ENCODE measurements at regions not wholly inside any gene's neighbourhood (a gene's known extent, or its start where the extent isn't known, plus 50 kb on each side); places are given as distances from the start of the nearest gene placed in this dataset.

DNA sequence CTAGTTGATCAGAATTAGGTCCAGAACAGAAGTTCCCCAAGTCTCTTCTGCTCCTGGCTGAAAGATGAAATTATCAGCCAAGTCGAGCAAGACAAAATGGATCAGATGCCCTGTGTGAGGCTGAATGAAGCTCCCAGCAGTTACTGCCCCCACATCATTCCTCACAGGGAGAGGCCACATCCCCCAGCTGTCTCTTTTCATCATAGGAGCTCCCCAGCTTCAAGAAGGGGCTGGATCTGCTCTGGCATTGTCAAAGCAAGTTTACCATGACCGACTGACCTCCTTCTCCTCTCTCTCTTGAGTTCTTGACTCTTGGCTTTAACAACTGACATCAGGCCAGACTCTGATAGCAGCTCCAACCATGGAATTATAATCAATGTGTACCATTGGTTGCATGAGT lies 133.3 kb upstream of the RAD23B start:
- Histone ChIP-seq H3K14ac (ENCODE audit: low read length) (no peak overlapping the region), H3K4me3 (ENCODE audit: low read depth, low read length) (no peak overlapping the region), H3K4me1 (ENCODE audit: control insufficient read depth in 1 of 2, insufficient read depth in 2 of 2, low read length in 2 of 2) (no peaks in the 10 kb centered on the region), H3K79me1 (ENCODE audit: low read length) (no peaks in the 10 kb centered on the region), H3K79me2 (ENCODE audit: control insufficient read depth, insufficient read depth, low read length, poor library complexity) (no peaks in the 10 kb centered on the region), H3K9ac (ENCODE audit: low read length) (no peak overlapping the region), H3K18ac (ENCODE audit: low read length) (no peak overlapping the region), H3K36me3 (ENCODE audit: control insufficient read depth in 1 of 2, insufficient read depth in 2 of 2, low read length in 2 of 2) (no peaks in the 10 kb centered on the region), H4K91ac (ENCODE audit: low read depth, low read length) (no peak overlapping the region), H3K23ac (ENCODE audit: low read length) (no peak overlapping the region), H3K9me3 (ENCODE audit: insufficient read depth, low read depth, low read length) (no peaks in the 10 kb centered on the region), H4K12ac (ENCODE audit: low read depth, low read length) (no peak overlapping the region), H3K4me2 (ENCODE audit: low read length) (no peak overlapping the region), H4K8ac (ENCODE audit: low read depth, low read length) (no peak overlapping the region), H3K27me3 (ENCODE audit: insufficient read depth, low read length) (no peaks in the 10 kb centered on the region), H2BK12ac (ENCODE audit: low read length) (no peak overlapping the region), H2BK5ac (ENCODE audit: low read depth, low read length, poor library complexity) (no peak overlapping the region), H2AK5ac (ENCODE audit: low read length) (no peak overlapping the region), H3K4ac (ENCODE audit: low read depth, low read length) (no peak overlapping the region), H2BK120ac (ENCODE audit: insufficient read depth, low read length, poor library complexity) (no peak overlapping the region), H3K27ac (ENCODE audit: low read depth, low read length) (no peak overlapping the region), H2AFZ (ENCODE audit: insufficient read depth, low read length, poor library complexity) (no peak overlapping the region)
- no peak for DNase-seq
- WGBS (ENCODE audit: extremely low coverage, insufficient coverage, insufficient read length) = no CpG with 5 or more reads among the region's 2 CpGs

DNA sequence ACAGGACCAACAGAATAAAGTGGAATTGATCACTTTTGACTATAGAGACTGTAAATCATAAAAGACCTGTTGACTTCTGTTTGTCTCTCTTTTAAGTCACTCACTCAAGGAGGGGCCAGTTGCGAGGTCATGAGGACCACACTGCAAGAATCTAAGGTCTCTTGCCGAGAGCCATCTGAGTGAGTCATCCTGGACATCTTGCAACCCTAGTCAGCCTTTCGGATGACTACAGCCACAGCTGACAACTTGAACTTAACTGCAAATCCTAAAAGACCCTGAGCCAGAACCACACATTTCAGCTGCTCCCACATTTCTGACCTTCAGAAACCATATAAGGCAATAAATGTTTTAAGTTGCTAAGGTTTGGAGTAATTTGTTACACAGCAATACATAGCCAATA lies 129.7 kb upstream of the RAD23B start:
- Histone ChIP-seq H4K12ac (ENCODE audit: low read depth, low read length) (no peak overlapping the region), H3K79me2 (ENCODE audit: control insufficient read depth, insufficient read depth, low read length, poor library complexity) (no peaks in the 10 kb centered on the region), H2AK5ac (ENCODE audit: low read length) (no peak overlapping the region), H3K27me3 (ENCODE audit: insufficient read depth, low read length) (no peaks in the 10 kb centered on the region), H2AFZ (ENCODE audit: insufficient read depth, low read length, poor library complexity) (no peak overlapping the region), H3K4me1 (ENCODE audit: control insufficient read depth in 1 of 2, insufficient read depth in 2 of 2, low read length in 2 of 2) (no peaks in the 10 kb centered on the region), H4K8ac (ENCODE audit: low read depth, low read length) (no peak overlapping the region), H3K4me2 (ENCODE audit: low read length) (no peak overlapping the region), H3K18ac (ENCODE audit: low read length) (no peak overlapping the region), H3K36me3 (ENCODE audit: control insufficient read depth in 1 of 2, insufficient read depth in 2 of 2, low read length in 2 of 2) (no peaks in the 10 kb centered on the region), H3K79me1 (ENCODE audit: low read length) (no peaks in the 10 kb centered on the region), H3K9me3 (ENCODE audit: insufficient read depth, low read depth, low read length) (no peaks in the 10 kb centered on the region), H3K9ac (ENCODE audit: low read length) (no peak overlapping the region), H3K14ac (ENCODE audit: low read length) (no peak overlapping the region), H4K91ac (ENCODE audit: low read depth, low read length) (no peak overlapping the region), H3K23ac (ENCODE audit: low read length) (no peak overlapping the region), H2BK12ac (ENCODE audit: low read length) (no peak overlapping the region), H2BK120ac (ENCODE audit: insufficient read depth, low read length, poor library complexity) (no peak overlapping the region), H3K4me3 (ENCODE audit: low read depth, low read length) (no peak overlapping the region), H3K4ac (ENCODE audit: low read depth, low read length) (no peak overlapping the region), H3K27ac (ENCODE audit: low read depth, low read length) (no peak overlapping the region), H2BK5ac (ENCODE audit: low read depth, low read length, poor library complexity) (no peak overlapping the region)
- DNase-seq = peak in 1 of 2 donors; percentile 32
- WGBS (ENCODE audit: extremely low coverage, insufficient coverage, insufficient read length) = no CpG with 5 or more reads among the region's 3 CpGs

DNA sequence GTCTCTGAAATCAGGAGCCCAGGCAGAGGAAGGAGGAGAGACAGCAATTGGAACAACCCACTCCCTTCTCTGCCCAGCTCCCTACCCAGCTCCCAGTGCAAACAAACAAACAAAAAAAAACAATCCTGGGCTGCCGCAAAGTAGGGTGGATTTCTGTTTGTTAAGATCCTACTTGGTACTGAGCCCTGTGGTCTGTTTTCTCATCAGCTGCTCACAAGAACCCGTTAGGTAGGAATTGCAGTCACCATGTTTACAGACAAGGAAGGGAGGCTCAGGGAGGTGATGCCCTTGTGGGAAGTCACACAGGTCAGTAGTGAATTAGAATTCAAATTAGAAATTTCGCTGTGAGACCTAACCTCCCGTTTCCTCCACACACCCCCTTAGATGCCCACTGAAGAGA lies 128.8 kb upstream of the RAD23B start:
- no peak overlapping the region for H2BK5ac ChIP-seq (ENCODE audit: low read depth, low read length, poor library complexity)
- H3K14ac ChIP-seq (ENCODE audit: low read length) = no peak overlapping the region
- H3K4me1 ChIP-seq (ENCODE audit: control insufficient read depth in 1 of 2, insufficient read depth in 2 of 2, low read length in 2 of 2) = no peaks in the 10 kb centered on the region
- no peak overlapping the region for H2AK5ac ChIP-seq (ENCODE audit: low read length)
- no peaks in the 10 kb centered on the region for H3K27me3 ChIP-seq (ENCODE audit: insufficient read depth, low read length)
- H3K9me3 ChIP-seq (ENCODE audit: insufficient read depth, low read depth, low read length) = no peaks in the 10 kb centered on the region
- H2BK120ac ChIP-seq (ENCODE audit: insufficient read depth, low read length, poor library complexity) = no peak overlapping the region
- no peak overlapping the region for H4K91ac ChIP-seq (ENCODE audit: low read depth, low read length)
- WGBS (ENCODE audit: extremely low coverage, insufficient coverage, insufficient read length) = no CpG with 5 or more reads among the region's 4 CpGs
- H3K4me3 ChIP-seq (ENCODE audit: low read depth, low read length) = no peak overlapping the region
- no peak overlapping the region for H3K4ac ChIP-seq (ENCODE audit: low read depth, low read length)
- H3K36me3 ChIP-seq (ENCODE audit: control insufficient read depth in 1 of 2, insufficient read depth in 2 of 2, low read length in 2 of 2) = no peaks in the 10 kb centered on the region
- no peak for DNase-seq
- no peak overlapping the region for H2BK12ac ChIP-seq (ENCODE audit: low read length)
- no peak overlapping the region for H4K8ac ChIP-seq (ENCODE audit: low read depth, low read length)
- no peak overlapping the region for H4K12ac ChIP-seq (ENCODE audit: low read depth, low read length)
- no peak overlapping the region for H3K18ac ChIP-seq (ENCODE audit: low read length)
- no peak overlapping the region for H2AFZ ChIP-seq (ENCODE audit: insufficient read depth, low read length, poor library complexity)
- no peaks in the 10 kb centered on the region for H3K79me2 ChIP-seq (ENCODE audit: control insufficient read depth, insufficient read depth, low read length, poor library complexity)
- H3K4me2 ChIP-seq (ENCODE audit: low read length) = no peak overlapping the region
- no peak overlapping the region for H3K27ac ChIP-seq (ENCODE audit: low read depth, low read length)
- H3K79me1 ChIP-seq (ENCODE audit: low read length) = no peaks in the 10 kb centered on the region
- H3K9ac ChIP-seq (ENCODE audit: low read length) = no peak overlapping the region
- no peak overlapping the region for H3K23ac ChIP-seq (ENCODE audit: low read length)

DNA sequence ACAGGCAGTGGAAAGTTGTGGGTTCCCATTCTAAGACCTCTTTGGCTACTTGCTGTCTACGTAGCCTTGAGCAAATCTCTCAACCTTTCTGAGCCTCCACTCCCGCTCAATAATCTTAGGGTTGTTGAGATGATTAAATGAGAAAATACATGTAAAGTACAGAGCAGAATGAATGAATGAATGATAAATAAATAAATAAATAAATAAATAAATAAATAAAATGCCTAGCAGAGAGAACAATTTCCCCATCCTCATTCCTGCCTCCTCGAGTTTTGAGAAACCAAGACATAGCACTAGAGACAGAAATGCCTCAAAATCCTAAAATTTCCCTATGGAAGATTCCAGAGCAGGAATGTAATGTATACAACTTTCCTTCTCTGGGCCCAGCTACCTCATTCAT lies 128.3 kb upstream of the RAD23B start:
- no peak overlapping the region for H3K4me3 ChIP-seq (ENCODE audit: low read depth, low read length)
- no peak overlapping the region for H4K12ac ChIP-seq (ENCODE audit: low read depth, low read length)
- H3K79me2 ChIP-seq (ENCODE audit: control insufficient read depth, insufficient read depth, low read length, poor library complexity) = no peaks in the 10 kb centered on the region
- no peak overlapping the region for H2BK12ac ChIP-seq (ENCODE audit: low read length)
- no peaks in the 10 kb centered on the region for H3K36me3 ChIP-seq (ENCODE audit: control insufficient read depth in 1 of 2, insufficient read depth in 2 of 2, low read length in 2 of 2)
- WGBS (ENCODE audit: extremely low coverage, insufficient coverage, insufficient read length) = no CpG with 5 or more reads among the region's 3 CpGs
- H4K91ac ChIP-seq (ENCODE audit: low read depth, low read length) = no peak overlapping the region
- no peaks in the 10 kb centered on the region for H3K9me3 ChIP-seq (ENCODE audit: insufficient read depth, low read depth, low read length)
- no peak overlapping the region for H2AFZ ChIP-seq (ENCODE audit: insufficient read depth, low read length, poor library complexity)
- H3K27me3 ChIP-seq (ENCODE audit: insufficient read depth, low read length) = no peaks in the 10 kb centered on the region
- no peak overlapping the region for H3K14ac ChIP-seq (ENCODE audit: low read length)
- H3K18ac ChIP-seq (ENCODE audit: low read length) = no peak overlapping the region
- no peak overlapping the region for H3K23ac ChIP-seq (ENCODE audit: low read length)
- H3K4ac ChIP-seq (ENCODE audit: low read depth, low read length) = no peak overlapping the region
- no peak overlapping the region for H3K4me2 ChIP-seq (ENCODE audit: low read length)
- no peak overlapping the region for H2BK5ac ChIP-seq (ENCODE audit: low read depth, low read length, poor library complexity)
- no peak for DNase-seq
- no peak overlapping the region for H3K9ac ChIP-seq (ENCODE audit: low read length)
- H2AK5ac ChIP-seq (ENCODE audit: low read length) = no peak overlapping the region
- no peak overlapping the region for H4K8ac ChIP-seq (ENCODE audit: low read depth, low read length)
- H3K79me1 ChIP-seq (ENCODE audit: low read length) = no peaks in the 10 kb centered on the region
- no peak overlapping the region for H3K27ac ChIP-seq (ENCODE audit: low read depth, low read length)
- no peaks in the 10 kb centered on the region for H3K4me1 ChIP-seq (ENCODE audit: control insufficient read depth in 1 of 2, insufficient read depth in 2 of 2, low read length in 2 of 2)
- H2BK120ac ChIP-seq (ENCODE audit: insufficient read depth, low read length, poor library complexity) = no peak overlapping the region
